HG02610 (cell line): ENCODE measurements at regions not wholly inside any gene's neighbourhood (a gene's known extent, or its start where the extent isn't known, plus 50 kb on each side); places are given as distances from the start of the nearest gene placed in this dataset.

Source experiments
- ATAC-seq: cut with Tn5 transposase; IDR thresholded peaks from one replicate; pipeline ENCODE4 v1.9.1; 2021; ENCODE audit warnings: mild to moderate bottlenecking, moderate library complexity; ENCODE audit not compliant: unreplicated experiment

GRCh38 chr14:96725232-96725631 is 72.0 kb upstream of the VRK1 start:
- ATAC-seq = no peak

GRCh38 chr14:96727073-96727472 is 70.1 kb upstream of the VRK1 start:
- no peak for ATAC-seq

- ATAC-seq = no peak
These were observed 69.7 kb upstream of the VRK1 start for GRCh38 chr14:96727491-96727890.

- no peak for ATAC-seq
These were observed 69.0 kb upstream of the VRK1 start for GRCh38 chr14:96727980-96728717.

GRCh38 chr14:96729889-96730288 is 67.3 kb upstream of the VRK1 start:
- no peak for ATAC-seq

- ATAC-seq = no peak
These were observed 66.8 kb upstream of the VRK1 start for GRCh38 chr14:96730386-96730785.

- ATAC-seq = no peak
These were observed 63.0 kb upstream of the VRK1 start for GRCh38 chr14:96734076-96734622.

- no peak for ATAC-seq
These were observed 61.7 kb upstream of the VRK1 start for GRCh38 chr14:96735526-96735925.

GRCh38 chr14:96736439-96736838 is 60.7 kb upstream of the VRK1 start:
- no peak for ATAC-seq

- no peak for ATAC-seq
These were observed 59.3 kb upstream of the VRK1 start for GRCh38 chr14:96737881-96738280.

- ATAC-seq = no peak
These were observed 57.8 kb upstream of the VRK1 start for GRCh38 chr14:96739200-96739910.

GRCh38 chr14:96741151-96741977 is 55.8 kb upstream of the VRK1 start:
- ATAC-seq = peak; percentile 74

GRCh38 chr14:96744262-96744661 is 52.9 kb upstream of the VRK1 start:
- no peak for ATAC-seq

GRCh38 chr14:96745500-96746051 is 51.6 kb upstream of the VRK1 start:
- no peak for ATAC-seq

- ATAC-seq = no peak
These were observed 51.1 kb upstream of the VRK1 start for GRCh38 chr14:96746101-96746500.

GRCh38 chr14:96747006-96747405 is 50.2 kb upstream of the VRK1 start:
- no peak for ATAC-seq
